ENCODE measurements at regions not wholly inside any gene's neighbourhood (a gene's known extent, or its start where the extent isn't known, plus 50 kb on each side); places are given as distances from the start of the nearest gene placed in this dataset.
A peak's percentile ranks its signal among the peaks of the same experiment; 100 is the strongest.

DNA sequence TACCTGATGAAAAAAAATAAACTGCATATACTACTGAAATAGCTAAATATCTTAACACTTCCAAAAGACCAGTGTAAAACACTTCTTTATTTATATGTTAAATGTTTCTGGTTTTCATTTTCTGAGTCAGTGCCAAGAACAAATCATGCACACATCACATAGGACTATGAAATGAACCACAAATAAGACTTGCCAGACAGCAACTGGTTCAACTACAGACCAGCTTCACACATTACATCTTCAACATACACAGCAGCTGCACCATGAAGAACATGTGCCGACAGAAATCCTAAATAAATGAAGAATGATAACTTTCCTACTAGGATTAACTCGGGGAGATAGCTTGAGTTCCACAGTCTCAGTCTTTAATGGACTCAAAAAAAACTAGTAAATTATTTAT, 168.3 kb upstream of the STXBP5 start:
- TF ChIP-seq POLR2AphosphoS5 (IDR thresholded peaks at IDR 0.05; ENCODE audit: low read depth, low read length) = no peak
- TF ChIP-seq SIN3A (IDR thresholded peaks at IDR 0.05; ENCODE audit: borderline replicate concordance, insufficient read depth, low read depth, low read length) = no peak
- no peak for TF ChIP-seq TCF7L2 (IDR thresholded peaks at IDR 0.05; ENCODE audit: low read depth, low read length)
- TF ChIP-seq, protein P1, sequence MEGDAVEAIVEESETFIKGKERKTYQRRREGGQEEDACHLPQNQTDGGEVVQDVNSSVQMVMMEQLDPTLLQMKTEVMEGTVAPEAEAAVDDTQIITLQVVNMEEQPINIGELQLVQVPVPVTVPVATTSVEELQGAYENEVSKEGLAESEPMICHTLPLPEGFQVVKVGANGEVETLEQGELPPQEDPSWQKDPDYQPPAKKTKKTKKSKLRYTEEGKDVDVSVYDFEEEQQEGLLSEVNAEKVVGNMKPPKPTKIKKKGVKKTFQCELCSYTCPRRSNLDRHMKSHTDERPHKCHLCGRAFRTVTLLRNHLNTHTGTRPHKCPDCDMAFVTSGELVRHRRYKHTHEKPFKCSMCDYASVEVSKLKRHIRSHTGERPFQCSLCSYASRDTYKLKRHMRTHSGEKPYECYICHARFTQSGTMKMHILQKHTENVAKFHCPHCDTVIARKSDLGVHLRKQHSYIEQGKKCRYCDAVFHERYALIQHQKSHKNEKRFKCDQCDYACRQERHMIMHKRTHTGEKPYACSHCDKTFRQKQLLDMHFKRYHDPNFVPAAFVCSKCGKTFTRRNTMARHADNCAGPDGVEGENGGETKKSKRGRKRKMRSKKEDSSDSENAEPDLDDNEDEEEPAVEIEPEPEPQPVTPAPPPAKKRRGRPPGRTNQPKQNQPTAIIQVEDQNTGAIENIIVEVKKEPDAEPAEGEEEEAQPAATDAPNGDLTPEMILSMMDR (IDR thresholded peaks at IDR 0.05) = no peak
- TF ChIP-seq, protein P2, sequence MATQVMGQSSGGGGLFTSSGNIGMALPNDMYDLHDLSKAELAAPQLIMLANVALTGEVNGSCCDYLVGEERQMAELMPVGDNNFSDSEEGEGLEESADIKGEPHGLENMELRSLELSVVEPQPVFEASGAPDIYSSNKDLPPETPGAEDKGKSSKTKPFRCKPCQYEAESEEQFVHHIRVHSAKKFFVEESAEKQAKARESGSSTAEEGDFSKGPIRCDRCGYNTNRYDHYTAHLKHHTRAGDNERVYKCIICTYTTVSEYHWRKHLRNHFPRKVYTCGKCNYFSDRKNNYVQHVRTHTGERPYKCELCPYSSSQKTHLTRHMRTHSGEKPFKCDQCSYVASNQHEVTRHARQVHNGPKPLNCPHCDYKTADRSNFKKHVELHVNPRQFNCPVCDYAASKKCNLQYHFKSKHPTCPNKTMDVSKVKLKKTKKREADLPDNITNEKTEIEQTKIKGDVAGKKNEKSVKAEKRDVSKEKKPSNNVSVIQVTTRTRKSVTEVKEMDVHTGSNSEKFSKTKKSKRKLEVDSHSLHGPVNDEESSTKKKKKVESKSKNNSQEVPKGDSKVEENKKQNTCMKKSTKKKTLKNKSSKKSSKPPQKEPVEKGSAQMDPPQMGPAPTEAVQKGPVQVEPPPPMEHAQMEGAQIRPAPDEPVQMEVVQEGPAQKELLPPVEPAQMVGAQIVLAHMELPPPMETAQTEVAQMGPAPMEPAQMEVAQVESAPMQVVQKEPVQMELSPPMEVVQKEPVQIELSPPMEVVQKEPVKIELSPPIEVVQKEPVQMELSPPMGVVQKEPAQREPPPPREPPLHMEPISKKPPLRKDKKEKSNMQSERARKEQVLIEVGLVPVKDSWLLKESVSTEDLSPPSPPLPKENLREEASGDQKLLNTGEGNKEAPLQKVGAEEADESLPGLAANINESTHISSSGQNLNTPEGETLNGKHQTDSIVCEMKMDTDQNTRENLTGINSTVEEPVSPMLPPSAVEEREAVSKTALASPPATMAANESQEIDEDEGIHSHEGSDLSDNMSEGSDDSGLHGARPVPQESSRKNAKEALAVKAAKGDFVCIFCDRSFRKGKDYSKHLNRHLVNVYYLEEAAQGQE (IDR thresholded peaks at IDR 0.05; ENCODE audit: insufficient read depth in 1 of 2, low read depth in 2 of 2, low read length in 1 of 2) = no peak
- no peaks in the 10 kb centered on the region for H3K36me3 ChIP-seq (ENCODE audit: control insufficient read depth, insufficient read depth, low read length)
- no peak overlapping the region for H3K4me3 ChIP-seq (ENCODE audit: low read depth in 2 of 2, low read length in 2 of 2)
- ChIA-PET POLR2A (no interaction called here), CTCF (no interaction called here)
- no TSS peak for BruUV-seq (replicated peaks)
- H3K27me3 ChIP-seq (ENCODE audit: control insufficient read depth, insufficient read depth, low read length) = no peaks in the 10 kb centered on the region
- in situ Hi-C loops (cut with HindIII; ENCODE audit: low pct_unique_long_range_greater_than_20kb, low sequenced_read_pairs) (no loop called here), intact Hi-C loops (cut with micrococcal nuclease; ENCODE audit: unreplicated experiment) (no loop called here)
- DNase-seq (ENCODE audit: low read depth, low spot score) (no peak), ATAC-seq (no peak)
- H3K4me1 ChIP-seq (ENCODE audit: control insufficient read depth, insufficient read depth, low read length) = no peaks in the 10 kb centered on the region
- no peaks in the 10 kb centered on the region for H3K9me3 ChIP-seq (ENCODE audit: control insufficient read depth, insufficient read depth, low read depth, low read length)
- peak overlapping the region; percentile 49; the same call in 1 of the 2 replicates for H3K27ac ChIP-seq (ENCODE audit: low read length)

DNA sequence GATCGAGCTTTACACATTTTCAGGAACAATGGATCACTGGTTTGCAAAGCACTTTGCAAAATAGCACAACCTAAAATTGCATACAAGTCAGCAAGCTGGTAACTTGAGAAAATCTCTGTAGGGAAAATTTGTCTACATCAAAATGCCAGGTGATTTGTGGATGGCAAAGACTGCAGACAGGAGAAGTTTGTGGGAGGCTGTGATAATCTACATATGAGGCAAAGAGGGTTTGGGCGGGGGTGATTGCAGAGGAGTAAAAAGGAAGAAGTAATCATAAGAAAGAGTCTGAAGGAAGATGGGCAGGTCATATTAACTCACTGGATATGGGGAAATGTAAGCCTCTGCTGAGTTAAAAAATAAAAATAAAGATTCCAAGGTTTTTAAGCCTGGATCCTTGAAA, 166.3 kb upstream of the STXBP5 start:
- no peak for DNase-seq (ENCODE audit: low read depth, low spot score)
- CTCF ChIA-PET = no interaction called here
- Histone ChIP-seq H3K4me3 (ENCODE audit: low read depth in 2 of 2, low read length in 2 of 2) (no peak overlapping the region), H3K9me3 (ENCODE audit: control insufficient read depth, insufficient read depth, low read depth, low read length) (no peaks in the 10 kb centered on the region), H3K27me3 (ENCODE audit: control insufficient read depth, insufficient read depth, low read length) (no peaks in the 10 kb centered on the region), H3K4me1 (ENCODE audit: control insufficient read depth, insufficient read depth, low read length) (no peaks in the 10 kb centered on the region), H3K36me3 (ENCODE audit: control insufficient read depth, insufficient read depth, low read length) (no peaks in the 10 kb centered on the region), H3K27ac (ENCODE audit: low read length) (no peak overlapping the region)
- TF ChIP-seq POLR2AphosphoS5 (IDR thresholded peaks at IDR 0.05; ENCODE audit: low read depth, low read length) = no peak
- TF ChIP-seq TCF7L2 (IDR thresholded peaks at IDR 0.05; ENCODE audit: low read depth, low read length) = no peak
- TF ChIP-seq, protein P1 (IDR thresholded peaks at IDR 0.05) = no peak
- TF ChIP-seq SIN3A (IDR thresholded peaks at IDR 0.05; ENCODE audit: borderline replicate concordance, insufficient read depth, low read depth, low read length) = no peak
- TF ChIP-seq, protein P2 (IDR thresholded peaks at IDR 0.05; ENCODE audit: insufficient read depth in 1 of 2, low read depth in 2 of 2, low read length in 1 of 2) = no peak
- BruUV-seq (replicated peaks) = no TSS peak
- POLR2A ChIA-PET = no interaction called here
- intact Hi-C loops (cut with micrococcal nuclease; ENCODE audit: unreplicated experiment) (no loop called here), in situ Hi-C loops (cut with HindIII; ENCODE audit: low pct_unique_long_range_greater_than_20kb, low sequenced_read_pairs) (no loop called here)
- ATAC-seq = no peak
